GM23338 (cell line): ENCODE measurements at regions not wholly inside any gene's neighbourhood (a gene's known extent, or its start where the extent isn't known, plus 50 kb on each side); places are given as distances from the start of the nearest gene placed in this dataset.

ENCODE experiments used
- CREB1 ChIP-seq: fragments of 250-450 bp; sonication (Bioruptor Pico); IDR thresholded peaks from 2 replicates; pipeline ENCODE4 v1.5.0; 2020; ENCODE audit warnings: low read depth, mild to moderate bottlenecking, moderate library complexity
- CTCF ChIP-seq, 2 experiments: fragments of 200-600 bp in 1 of 2; sonication (generic) in 1 of 2; conservative IDR thresholded peaks; 2 replicates each; pipeline versions ENCODE4 v1.5.1 to v1.6.1; 2016 to 2017; ENCODE audit warnings: antibody characterized with exemption in 2 of 2, low read depth in 2 of 2, mild to moderate bottlenecking in 2 of 2, moderate library complexity in 1 of 2
- ETS1 ChIP-seq: IDR thresholded peaks from 2 replicates; pipeline ENCODE4 v1.6.1; 2016; ENCODE audit warnings: antibody characterized with exemption
- EZH2 ChIP-seq: fragments of 200-600 bp; sonication (generic); IDR thresholded peaks from one replicate; pipeline ENCODE4 v1.8.0; 2017; ENCODE audit warnings: antibody characterized with exemption, mild to moderate bottlenecking, low read depth; ENCODE audit not compliant: unreplicated experiment
- EZH2phosphoT487 ChIP-seq: fragments of 200-600 bp; sonication (generic); IDR thresholded peaks from one replicate; pipeline ENCODE4 v1.8.1; 2018; ENCODE audit warnings: antibody characterized with exemption; ENCODE audit not compliant: unreplicated experiment
- JUNB ChIP-seq: IDR thresholded peaks from one replicate; pipeline ENCODE4 v1.6.1; 2016; ENCODE audit warnings: antibody characterized with exemption; ENCODE audit not compliant: unreplicated experiment
- POLR2AphosphoS5 ChIP-seq: IDR thresholded peaks from 2 replicates; pipeline ENCODE4 v1.6.1; 2016; ENCODE audit warnings: antibody characterized with exemption, low read depth
- REST ChIP-seq: IDR thresholded peaks from one replicate; pipeline ENCODE4 v1.6.1; 2018; ENCODE audit warnings: antibody characterized with exemption; ENCODE audit not compliant: unreplicated experiment
- STAT1 ChIP-seq: IDR thresholded peaks from one replicate; pipeline ENCODE4 v1.6.1; 2016; ENCODE audit warnings: antibody characterized with exemption; ENCODE audit not compliant: unreplicated experiment
- ZNF114 ChIP-seq: fragments of 250-450 bp; sonication (Bioruptor Pico); IDR thresholded peaks from 2 replicates; pipeline ENCODE4 v1.5.0; 2020; ENCODE audit warnings: mild to moderate bottlenecking, moderate library complexity
- ZNF331 ChIP-seq: fragments of 250-450 bp; sonication (Bioruptor Pico); IDR thresholded peaks from 2 replicates; pipeline ENCODE4 v1.5.0; 2020; ENCODE audit warnings: low read depth, mild to moderate bottlenecking, moderate library complexity
- ZNF462 ChIP-seq: fragments of 250-450 bp; sonication (Bioruptor Pico); IDR thresholded peaks from 2 replicates; pipeline ENCODE4 v1.5.0; 2020; ENCODE audit warnings: mild to moderate bottlenecking, moderate library complexity

GRCh38 chr4:3822230-3822947 is 56.2 kb downstream of the ADRA2C start:
- TF ChIP-seq JUNB (no peak), CTCF (conservative IDR thresholded peaks at IDR 0.05; ENCODE audit: low read depth in 2 of 2) (no peak), POLR2AphosphoS5 (no peak), EZH2phosphoT487 (no peak), EZH2 (no peak), CREB1 (CRISPR knock-in tag) (no peak), REST (no peak), ZNF331 (no peak), ETS1 (no peak), ZNF462 (CRISPR knock-in tag) (no peak), ZNF114 (CRISPR knock-in tag) (no peak), STAT1 (no peak)
